ENCODE measurements at regions not wholly inside any gene's neighbourhood (a gene's known extent, or its start where the extent isn't known, plus 50 kb on each side); places are given as distances from the start of the nearest gene placed in this dataset.

- TF ChIP-seq CTCF (IDR thresholded peaks at IDR 0.05) (no peak), POLR2A (IDR thresholded peaks at IDR 0.05) (no peak)
- DNase-seq, result no peak
- no peak overlapping the region for H3K4me3 ChIP-seq
- H3K36me3 ChIP-seq, result no peaks in the 10 kb centered on the region
- H3K27me3 ChIP-seq, result no peaks in the 10 kb centered on the region
- no peaks in the 10 kb centered on the region for H3K4me1 ChIP-seq
- no peak overlapping the region for H3K27ac ChIP-seq
- H3K9me3 ChIP-seq, result no peaks in the 10 kb centered on the region
Observed at GRCh38 chr18:76656925-76657827, 162.1 kb upstream of the ZNF516 start.

- no peaks in the 10 kb centered on the region for H3K4me1 ChIP-seq
- no peak for DNase-seq
- no peaks in the 10 kb centered on the region for H3K27me3 ChIP-seq
- H3K27ac ChIP-seq, result no peak overlapping the region
- TF ChIP-seq POLR2A (IDR thresholded peaks at IDR 0.05), result no peak
- no peak for TF ChIP-seq CTCF (IDR thresholded peaks at IDR 0.05)
- H3K4me3 ChIP-seq, result no peak overlapping the region
- no peaks in the 10 kb centered on the region for H3K9me3 ChIP-seq
- H3K36me3 ChIP-seq, result no peaks in the 10 kb centered on the region
Observed at GRCh38 chr18:76654577-76654976, 159.5 kb upstream of the ZNF516 start.

GRCh38 chr18:76647322-76647721, 152.3 kb upstream of the ZNF516 start:
- Histone ChIP-seq H3K27ac (no peak overlapping the region), H3K4me1 (no peaks in the 10 kb centered on the region), H3K27me3 (no peaks in the 10 kb centered on the region), H3K9me3 (no peaks in the 10 kb centered on the region), H3K36me3 (no peaks in the 10 kb centered on the region), H3K4me3 (no peak overlapping the region)
- no peak for TF ChIP-seq CTCF (IDR thresholded peaks at IDR 0.05)
- no peak for TF ChIP-seq POLR2A (IDR thresholded peaks at IDR 0.05)
- no peak for DNase-seq

GRCh38 chr18:76644580-76644979, 149.5 kb upstream of the ZNF516 start:
- H3K9me3 ChIP-seq, result no peaks in the 10 kb centered on the region
- H3K27ac ChIP-seq, result no peak overlapping the region
- no peak overlapping the region for H3K4me3 ChIP-seq
- no peaks in the 10 kb centered on the region for H3K36me3 ChIP-seq
- H3K4me1 ChIP-seq, result no peaks in the 10 kb centered on the region
- no peak for DNase-seq
- TF ChIP-seq CTCF (IDR thresholded peaks at IDR 0.05) (no peak), POLR2A (IDR thresholded peaks at IDR 0.05) (no peak)
- H3K27me3 ChIP-seq, result no peaks in the 10 kb centered on the region

- H3K36me3 ChIP-seq, result no peaks in the 10 kb centered on the region
- no peak for DNase-seq
- TF ChIP-seq POLR2A (IDR thresholded peaks at IDR 0.05), result no peak
- TF ChIP-seq CTCF (IDR thresholded peaks at IDR 0.05), result no peak
Observed at GRCh38 chr18:76643996-76644395, 149.0 kb upstream of the ZNF516 start.

More at GRCh38 chr18:76643996-76644395, 149.0 kb upstream of the ZNF516 start:
- Histone ChIP-seq H3K27me3 (no peaks in the 10 kb centered on the region), H3K4me1 (no peaks in the 10 kb centered on the region), H3K27ac (no peak overlapping the region), H3K9me3 (no peaks in the 10 kb centered on the region), H3K4me3 (no peak overlapping the region)

All from Peyer's patch (tissue), 4 donors.